ENCODE measurements at regions not wholly inside any gene's neighbourhood (a gene's known extent, or its start where the extent isn't known, plus 50 kb on each side); places are given as distances from the start of the nearest gene placed in this dataset.

DNA sequence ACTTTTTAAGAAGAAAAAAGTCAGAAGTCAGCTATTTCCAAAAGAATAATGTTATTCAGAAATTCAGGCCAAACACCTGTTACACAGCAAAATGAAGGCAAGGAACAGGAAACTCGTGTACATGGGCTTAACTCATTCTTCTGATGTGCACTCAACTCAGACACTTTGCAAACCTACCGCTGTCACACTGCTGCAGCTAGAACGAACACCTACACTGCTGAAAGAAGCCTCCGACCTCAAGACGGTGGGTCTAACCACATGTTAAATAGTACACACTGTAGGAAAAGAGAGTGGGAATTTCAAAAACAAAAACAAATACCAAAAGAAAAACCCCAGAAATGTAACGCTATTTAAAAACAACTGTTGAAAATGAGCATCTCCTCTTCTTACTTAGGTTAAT, 384.5 kb downstream of the IRX1 start:
- TF ChIP-seq, protein P1, sequence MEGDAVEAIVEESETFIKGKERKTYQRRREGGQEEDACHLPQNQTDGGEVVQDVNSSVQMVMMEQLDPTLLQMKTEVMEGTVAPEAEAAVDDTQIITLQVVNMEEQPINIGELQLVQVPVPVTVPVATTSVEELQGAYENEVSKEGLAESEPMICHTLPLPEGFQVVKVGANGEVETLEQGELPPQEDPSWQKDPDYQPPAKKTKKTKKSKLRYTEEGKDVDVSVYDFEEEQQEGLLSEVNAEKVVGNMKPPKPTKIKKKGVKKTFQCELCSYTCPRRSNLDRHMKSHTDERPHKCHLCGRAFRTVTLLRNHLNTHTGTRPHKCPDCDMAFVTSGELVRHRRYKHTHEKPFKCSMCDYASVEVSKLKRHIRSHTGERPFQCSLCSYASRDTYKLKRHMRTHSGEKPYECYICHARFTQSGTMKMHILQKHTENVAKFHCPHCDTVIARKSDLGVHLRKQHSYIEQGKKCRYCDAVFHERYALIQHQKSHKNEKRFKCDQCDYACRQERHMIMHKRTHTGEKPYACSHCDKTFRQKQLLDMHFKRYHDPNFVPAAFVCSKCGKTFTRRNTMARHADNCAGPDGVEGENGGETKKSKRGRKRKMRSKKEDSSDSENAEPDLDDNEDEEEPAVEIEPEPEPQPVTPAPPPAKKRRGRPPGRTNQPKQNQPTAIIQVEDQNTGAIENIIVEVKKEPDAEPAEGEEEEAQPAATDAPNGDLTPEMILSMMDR (IDR thresholded peaks at IDR 0.05; ENCODE audit: extremely low read depth, missing control alignments), result no peak
- DNase-seq (ENCODE audit: low spot score), result no peak

DNA sequence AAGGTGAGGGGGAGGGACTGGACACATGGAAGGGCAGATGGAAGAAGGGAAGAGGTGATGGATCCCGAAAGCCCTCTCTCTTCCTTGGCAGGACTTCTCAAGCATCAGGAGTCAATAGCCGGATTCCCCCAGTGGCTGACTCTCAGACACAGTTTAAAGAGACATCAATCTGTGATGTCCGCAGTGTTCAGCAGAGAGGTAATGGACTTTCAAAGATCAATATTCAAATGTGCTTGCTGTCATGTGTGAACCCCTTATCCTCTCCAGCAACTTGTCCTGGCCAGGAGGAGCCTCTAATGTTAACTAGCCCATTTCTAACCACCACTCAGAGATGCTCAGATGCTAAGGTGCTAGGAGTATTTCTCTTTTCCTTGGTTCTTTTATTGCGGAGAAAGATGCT, 392.2 kb downstream of the IRX1 start:
- TF ChIP-seq, protein P1 (IDR thresholded peaks at IDR 0.05; ENCODE audit: extremely low read depth, missing control alignments), result no peak
- no peak for DNase-seq (ENCODE audit: low spot score)

DNA sequence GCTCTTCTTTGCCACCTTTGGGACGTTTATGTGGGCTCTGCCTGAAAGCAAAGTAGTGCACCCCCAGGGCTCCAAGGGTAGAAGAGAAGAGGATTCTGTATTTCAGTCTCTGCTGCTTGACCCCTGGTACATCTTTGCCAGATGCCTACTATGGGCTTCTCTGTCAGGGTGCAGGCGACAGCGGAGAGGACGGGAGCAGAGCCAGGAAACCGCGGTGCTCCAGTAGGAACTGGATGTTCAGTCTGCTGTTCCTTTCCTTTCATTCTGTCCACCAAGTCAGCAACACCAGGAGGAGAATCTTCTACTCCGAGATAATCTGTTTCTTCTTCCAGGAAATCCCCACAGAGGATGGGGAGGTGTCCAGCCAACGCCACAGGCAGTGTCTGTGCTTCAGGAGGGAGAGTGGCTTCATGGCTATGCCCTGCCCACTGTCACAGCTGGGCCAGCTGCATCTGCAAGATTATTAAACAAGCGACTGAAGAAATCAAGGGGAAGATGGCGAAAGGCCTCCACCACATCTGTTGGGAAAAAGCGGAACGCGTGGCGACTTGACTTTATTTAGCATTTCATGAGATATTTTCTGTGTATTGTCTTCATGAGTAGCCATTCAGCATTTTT, 398.3 kb downstream of the IRX1 start:
- TF ChIP-seq, protein P1 (IDR thresholded peaks at IDR 0.05; ENCODE audit: extremely low read depth, missing control alignments), result no peak
- DNase-seq (ENCODE audit: low spot score), result no peak

DNA sequence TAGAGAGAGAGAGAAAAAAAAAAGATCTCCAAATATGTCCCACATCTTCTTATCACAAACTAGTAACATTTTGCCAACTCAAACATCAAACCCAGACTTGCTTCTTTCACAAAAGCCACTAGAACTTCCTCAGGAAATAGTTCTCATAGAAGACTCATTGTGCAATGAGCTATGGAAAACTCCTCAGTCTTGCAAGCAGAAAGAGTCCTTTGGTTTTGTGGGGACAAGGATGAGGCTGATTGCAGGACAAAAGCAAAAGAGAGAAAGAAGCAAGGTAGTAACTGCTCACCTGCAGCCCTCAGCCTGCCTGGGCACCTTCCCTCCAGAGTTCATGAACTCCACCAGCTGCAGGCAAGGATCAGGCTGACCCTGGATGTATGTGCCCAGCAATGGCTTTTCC, 399.0 kb downstream of the IRX1 start:
- DNase-seq (ENCODE audit: low spot score), result no peak
- TF ChIP-seq, protein P1 (IDR thresholded peaks at IDR 0.05; ENCODE audit: extremely low read depth, missing control alignments), result no peak

DNA sequence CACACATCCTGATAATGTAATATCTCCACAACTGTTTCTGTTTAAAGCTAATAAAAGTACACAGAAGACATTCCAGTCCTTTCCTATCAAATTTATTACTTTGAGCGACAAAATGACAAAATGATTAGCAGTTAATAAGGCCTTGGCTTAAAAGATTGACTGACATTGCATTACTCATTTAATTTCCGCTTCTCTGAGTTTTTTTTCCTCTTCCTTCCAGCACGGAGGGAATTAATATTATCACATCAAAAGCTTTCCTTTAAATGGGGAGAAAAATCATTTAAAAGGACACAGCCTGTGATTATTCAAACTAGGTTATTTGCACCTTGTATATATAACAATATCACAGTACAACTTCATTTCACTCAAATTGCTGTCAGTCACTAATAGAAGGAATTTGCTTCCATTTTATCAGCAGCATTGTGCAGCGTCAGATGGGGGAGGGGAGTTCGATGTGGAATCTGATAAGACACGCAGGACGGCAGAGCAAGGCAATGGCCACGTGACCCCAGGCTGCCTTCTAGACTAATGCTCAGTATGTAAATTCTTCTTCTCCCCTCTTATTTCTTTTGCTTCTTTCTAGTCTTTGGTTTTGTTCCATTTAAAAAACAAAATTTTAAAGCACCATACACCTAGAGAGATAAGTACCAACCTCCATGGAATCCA, 400.5 kb downstream of the IRX1 start:
- DNase-seq (ENCODE audit: low spot score), result no peak
- TF ChIP-seq, protein P1 (IDR thresholded peaks at IDR 0.05; ENCODE audit: extremely low read depth, missing control alignments), result no peak

DNA sequence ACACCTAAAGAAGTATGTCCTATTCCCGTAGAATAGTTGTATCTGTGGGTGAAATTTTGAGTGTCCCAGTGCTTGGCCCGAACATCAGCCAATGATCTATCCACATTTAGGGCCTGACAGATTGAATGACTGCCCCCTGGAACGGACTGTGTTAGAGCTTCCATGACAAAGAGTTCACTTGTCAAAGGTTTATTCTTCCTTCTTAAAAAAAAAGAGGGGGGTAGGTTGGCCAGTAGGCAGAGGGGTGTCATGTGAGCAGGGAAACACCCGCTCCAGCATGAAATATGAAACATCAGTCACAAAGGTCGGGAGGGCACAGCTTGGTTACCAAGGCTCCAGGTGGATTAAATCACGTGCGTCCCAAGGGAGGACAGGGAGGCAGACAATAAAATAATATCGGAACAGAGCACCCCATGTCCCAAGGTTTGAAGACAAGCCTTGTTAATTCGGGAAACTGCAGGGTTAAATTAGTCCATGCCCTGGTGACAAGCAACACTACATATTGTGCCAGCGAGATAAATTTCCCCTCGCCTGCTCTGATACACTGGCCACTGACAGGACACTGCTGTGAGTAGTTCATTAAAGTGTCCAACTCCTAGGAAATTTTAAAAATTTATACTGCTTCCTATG, 401.2 kb downstream of the IRX1 start:
- DNase-seq (ENCODE audit: low spot score), result no peak
- TF ChIP-seq, protein P1 (IDR thresholded peaks at IDR 0.05; ENCODE audit: extremely low read depth, missing control alignments), result no peak

DNA sequence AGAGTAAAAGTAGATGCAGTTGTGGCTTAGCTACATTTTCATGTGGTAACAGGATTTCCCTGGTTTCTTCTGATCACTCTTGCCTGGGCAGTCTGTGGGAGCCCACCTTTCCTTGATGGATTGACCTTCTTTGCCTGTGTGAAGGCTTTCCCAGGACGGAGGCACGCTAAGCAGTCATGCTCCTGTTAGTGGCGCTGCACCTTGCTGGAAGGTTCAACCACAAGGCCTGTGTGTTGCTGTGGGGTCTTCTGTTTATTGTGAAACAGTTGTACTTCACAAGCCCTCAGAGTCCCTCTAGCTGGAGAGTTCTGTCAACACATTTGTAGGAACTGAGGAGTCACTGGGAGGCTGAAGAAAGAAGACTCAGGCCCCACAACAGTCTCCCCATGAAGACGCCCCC, 402.0 kb downstream of the IRX1 start:
- TF ChIP-seq, protein P1 (IDR thresholded peaks at IDR 0.05; ENCODE audit: extremely low read depth, missing control alignments), result no peak
- no peak for DNase-seq (ENCODE audit: low spot score)

All from GM20000 (cell line).